ENCODE measurements at regions not wholly inside any gene's neighbourhood (a gene's known extent, or its start where the extent isn't known, plus 50 kb on each side); places are given as distances from the start of the nearest gene placed in this dataset.
A peak's percentile ranks its signal among the peaks of the same experiment; 100 is the strongest.

GRCh38 chr2:134153294-134153880 lies 100.5 kb upstream of the MGAT5 start:
- Histone ChIP-seq H3K4me1 (ENCODE audit: control insufficient read depth, low read length) (peaks cover 29% of the 10 kb centered on the region), H3K9me3 (ENCODE audit: control insufficient read depth, insufficient read depth, low read length) (no peaks in the 10 kb centered on the region), H3K4me2 (ENCODE audit: low read length) (no peak overlapping the region), H3F3A (ENCODE audit: control insufficient read depth, insufficient read depth) (no peaks in the 10 kb centered on the region), H3K36me3 (ENCODE audit: control insufficient read depth, low read length) (peaks cover 3% of the 10 kb centered on the region; the same call in 1 of the 2 replicates), H3K79me2 (ENCODE audit: control insufficient read depth, low read length) (peaks cover 80% of the 10 kb centered on the region), H3K27ac (ENCODE audit: low read depth, low read length) (no peak overlapping the region), H3K27me3 (ENCODE audit: control insufficient read depth, low read length) (no peaks in the 10 kb centered on the region), H3K9me2 (replicated peaks; ENCODE audit: control insufficient read depth, low read length) (no peaks in the 10 kb centered on the region), H4K20me1 (ENCODE audit: control insufficient read depth, insufficient read depth, low read depth, low read length) (peaks cover 7% of the 10 kb centered on the region; the same call in 1 of the 2 replicates), H3K4me3 (ENCODE audit: low read length) (no peak overlapping the region)
- TF ChIP-seq CTCF (IDR thresholded peaks at IDR 0.05; ENCODE audit: low read depth, low read length, poor library complexity, severe bottlenecking) = no peak
- TF ChIP-seq EZH2phosphoT487 (IDR thresholded peaks at IDR 0.05; ENCODE audit: borderline replicate concordance, low read length) = no peak

- H3F3A ChIP-seq (ENCODE audit: control insufficient read depth, insufficient read depth) = no peaks in the 10 kb centered on the region
- H3K9me3 ChIP-seq (ENCODE audit: control insufficient read depth, insufficient read depth, low read length) = no peaks in the 10 kb centered on the region
- no peaks in the 10 kb centered on the region for H3K9me2 ChIP-seq (replicated peaks; ENCODE audit: control insufficient read depth, low read length)
- no peaks in the 10 kb centered on the region for H3K27me3 ChIP-seq (ENCODE audit: control insufficient read depth, low read length)
- TF ChIP-seq CTCF (IDR thresholded peaks at IDR 0.05; ENCODE audit: low read depth, low read length, poor library complexity, severe bottlenecking) (no peak), EZH2phosphoT487 (IDR thresholded peaks at IDR 0.05; ENCODE audit: borderline replicate concordance, low read length) (no peak)
- no peak overlapping the region for H3K4me3 ChIP-seq (ENCODE audit: low read length)
- H4K20me1 ChIP-seq (ENCODE audit: control insufficient read depth, insufficient read depth, low read depth, low read length) = peaks cover 7% of the 10 kb centered on the region; the same call in 1 of the 2 replicates
- peaks cover 29% of the 10 kb centered on the region for H3K4me1 ChIP-seq (ENCODE audit: control insufficient read depth, low read length)
- peaks cover 3% of the 10 kb centered on the region; the same call in 1 of the 2 replicates for H3K36me3 ChIP-seq (ENCODE audit: control insufficient read depth, low read length)
- H3K4me2 ChIP-seq (ENCODE audit: low read length) = peak overlapping the region; percentile 10; the same call in 1 of the 2 replicates
- peaks cover 80% of the 10 kb centered on the region for H3K79me2 ChIP-seq (ENCODE audit: control insufficient read depth, low read length)
- no peak overlapping the region for H3K27ac ChIP-seq (ENCODE audit: low read depth, low read length)
Measured at GRCh38 chr2:134154246-134154645, 99.6 kb upstream of the MGAT5 start.

- Histone ChIP-seq H3F3A (ENCODE audit: control insufficient read depth, insufficient read depth) (no peaks in the 10 kb centered on the region), H3K36me3 (ENCODE audit: control insufficient read depth, low read length) (peaks cover 3% of the 10 kb centered on the region; the same call in 1 of the 2 replicates), H3K4me1 (ENCODE audit: control insufficient read depth, low read length) (peaks cover 29% of the 10 kb centered on the region), H3K9me3 (ENCODE audit: control insufficient read depth, insufficient read depth, low read length) (no peaks in the 10 kb centered on the region), H3K27me3 (ENCODE audit: control insufficient read depth, low read length) (no peaks in the 10 kb centered on the region), H3K4me3 (ENCODE audit: low read length) (no peak overlapping the region), H4K20me1 (ENCODE audit: control insufficient read depth, insufficient read depth, low read depth, low read length) (peaks cover 7% of the 10 kb centered on the region; the same call in 1 of the 2 replicates), H3K27ac (ENCODE audit: low read depth, low read length) (no peak overlapping the region), H3K4me2 (ENCODE audit: low read length) (peak overlapping the region; percentile 17), H3K79me2 (ENCODE audit: control insufficient read depth, low read length) (peaks cover 77% of the 10 kb centered on the region), H3K9me2 (replicated peaks; ENCODE audit: control insufficient read depth, low read length) (no peaks in the 10 kb centered on the region)
- TF ChIP-seq EZH2phosphoT487 (IDR thresholded peaks at IDR 0.05; ENCODE audit: borderline replicate concordance, low read length) (no peak), CTCF (IDR thresholded peaks at IDR 0.05; ENCODE audit: low read depth, low read length, poor library complexity, severe bottlenecking) (no peak)
Measured at GRCh38 chr2:134155134-134155533, 98.7 kb upstream of the MGAT5 start.

Measured in DOHH2 (cell line).